WI38 (cell line): ENCODE measurements at regions not wholly inside any gene's neighbourhood (a gene's known extent, or its start where the extent isn't known, plus 50 kb on each side); places are given as distances from the start of the nearest gene placed in this dataset.
"Not testable (repeated sequence)": the region's sequence is repeated elsewhere in the genome, so short reads cannot be mapped to it uniquely, and the experiment has no call there.

Experiments
- H3K4me3 ChIP-seq: 2 replicates; pipeline ENCODE4 v1.5.1; 2011; ENCODE audit warnings: low read depth, mild to moderate bottlenecking, control low read depth, low read length
- CTCF ChIP-seq: IDR thresholded peaks from 2 replicates; pipeline ENCODE4 v1.5.1; 2012; ENCODE audit warnings: low read depth, mild to moderate bottlenecking, control low read depth, low read length

DNA sequence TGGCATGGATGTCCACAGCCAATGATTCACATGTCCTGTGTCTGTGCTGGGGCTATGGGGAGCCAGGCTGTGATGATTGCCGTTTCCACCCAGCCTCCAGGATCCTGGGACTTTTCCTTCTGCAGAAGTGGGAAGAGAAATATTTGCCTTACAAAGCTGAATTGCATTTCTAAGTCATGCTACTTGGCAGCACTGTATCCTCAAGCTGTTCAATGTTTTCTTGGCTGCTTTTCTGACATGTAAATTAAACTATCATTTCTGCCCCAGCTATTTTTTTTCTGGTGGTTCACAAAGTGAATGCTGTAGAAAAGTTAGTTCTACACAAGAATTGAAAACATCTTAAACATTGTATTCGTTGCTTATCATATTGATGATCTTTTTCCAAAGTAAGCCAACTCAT lies 51.9 kb upstream of the TCERG1L start:
- no peak overlapping the region for H3K4me3 ChIP-seq
- no peak for TF ChIP-seq CTCF

- TF ChIP-seq CTCF = no peak
Measured at GRCh38 chr10:131371571-131371970, 60.0 kb upstream of the TCERG1L start.

DNA sequence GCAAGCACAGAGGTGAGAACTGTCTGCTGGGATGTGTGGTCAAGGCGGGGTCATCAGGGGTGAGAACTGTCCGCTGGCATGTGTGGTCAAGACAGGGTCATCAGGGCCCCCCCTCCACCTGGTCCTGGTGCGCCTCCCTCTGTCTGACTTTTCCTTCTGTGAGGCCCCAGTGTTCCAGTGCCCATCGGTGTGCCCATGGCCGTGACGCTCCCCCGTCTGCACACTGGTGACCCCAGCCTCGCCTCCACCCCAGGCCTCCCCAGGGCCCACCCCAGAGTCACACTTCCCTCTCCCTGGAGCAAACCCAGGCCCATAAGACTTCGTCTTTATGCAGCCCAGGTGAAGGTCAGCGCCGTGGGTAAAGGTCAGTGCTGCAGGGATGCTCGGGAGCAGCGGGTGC lies 70.1 kb upstream of the TCERG1L start:
- TF ChIP-seq CTCF = no peak

More at GRCh38 chr10:131371571-131371970, 60.0 kb upstream of the TCERG1L start:
- no peak overlapping the region for H3K4me3 ChIP-seq

GRCh38 chr10:131385161-131385872 lies 73.8 kb upstream of the TCERG1L start:
- H3K4me3 ChIP-seq = not testable (repeated sequence)

More for the DNA sequence above, 70.1 kb upstream of the TCERG1L start:
- H3K4me3 ChIP-seq = no peak overlapping the region

DNA sequence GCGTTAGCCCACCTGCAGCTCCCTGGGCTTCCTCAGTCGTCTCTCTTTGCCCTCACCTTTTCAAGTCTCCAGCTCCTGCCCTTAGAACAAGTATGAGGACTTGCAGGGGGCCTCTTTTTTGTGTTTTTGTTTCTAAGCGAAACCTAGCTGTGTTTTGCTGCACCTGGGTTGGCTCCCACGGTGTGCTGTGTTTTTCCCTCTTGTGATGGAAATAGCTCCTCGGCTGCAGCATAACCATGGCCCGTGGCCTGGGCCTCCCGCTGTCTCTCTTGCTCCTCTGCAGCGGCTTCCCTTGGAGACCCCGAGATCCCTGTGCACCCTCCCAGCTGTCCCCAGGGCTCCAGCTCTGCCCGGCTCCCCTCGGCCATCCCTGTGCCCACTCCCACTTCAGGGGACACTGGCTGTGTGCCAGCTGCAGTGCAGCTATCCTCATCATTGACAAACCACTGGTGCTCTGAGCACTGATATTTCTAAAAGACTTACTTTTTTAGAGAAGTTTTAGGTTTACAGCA lies 75.6 kb upstream of the TCERG1L start:
- no peak for TF ChIP-seq CTCF
- no peak overlapping the region for H3K4me3 ChIP-seq

- no peak overlapping the region for H3K4me3 ChIP-seq
- TF ChIP-seq CTCF = no peak
Measured at GRCh38 chr10:131391936-131392335, 80.4 kb upstream of the TCERG1L start.

DNA sequence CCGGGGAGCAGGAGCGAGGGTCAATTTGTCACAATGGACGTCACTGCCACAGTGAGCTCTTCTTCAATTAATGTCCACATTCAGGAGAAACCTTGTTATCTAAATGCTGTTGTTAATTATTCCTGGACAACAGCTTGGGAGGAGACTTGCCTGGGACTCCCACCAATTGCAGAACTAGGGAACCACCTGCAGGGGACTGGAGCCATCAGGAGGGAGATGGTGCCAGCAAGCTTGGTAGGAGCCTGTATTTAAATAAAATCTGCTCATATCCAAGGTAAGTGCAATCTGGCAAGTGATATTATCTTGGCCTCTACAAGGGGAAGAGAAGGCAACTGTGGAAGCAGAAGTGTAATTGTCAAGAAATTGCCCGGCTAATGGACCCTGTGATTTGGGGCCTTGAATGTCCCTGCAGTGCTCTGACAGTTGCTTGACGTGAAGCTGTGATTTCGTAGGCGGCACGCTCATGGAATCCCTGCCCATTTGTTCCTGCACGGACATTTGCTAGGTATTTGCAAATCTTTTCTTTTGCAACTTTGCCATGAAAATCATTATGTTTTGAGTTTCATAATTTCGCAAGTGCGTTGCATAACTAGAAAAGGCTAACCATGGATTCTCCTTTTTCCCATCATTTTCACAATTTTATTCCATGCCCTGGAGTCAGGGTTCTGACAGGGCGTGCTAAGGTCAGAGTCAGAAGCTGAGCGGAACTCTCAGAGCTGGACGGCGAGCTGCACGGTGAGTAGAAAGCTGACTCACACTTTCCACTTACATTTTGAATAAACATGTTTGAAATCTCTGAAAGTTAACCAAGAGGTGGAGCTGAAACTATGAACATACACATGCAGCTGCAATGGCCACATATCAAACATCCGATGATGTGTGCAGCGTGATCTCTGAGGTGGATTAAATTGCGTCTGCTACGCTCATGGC lies 84.9 kb upstream of the TCERG1L start:
- no peak overlapping the region for H3K4me3 ChIP-seq
- TF ChIP-seq CTCF = no peak
